CD14-positive monocyte (primary cell): ENCODE measurements at regions not wholly inside any gene's neighbourhood (a gene's known extent, or its start where the extent isn't known, plus 50 kb on each side); places are given as distances from the start of the nearest gene placed in this dataset.

Experiments used
- DNase-seq, 3 donors: peaks; one replicate each; pipeline ENCODE4 v3.0.0-alpha.2; 2011 to 2022
- H2AFZ ChIP-seq: 2 replicates; pipeline ENCODE4 v1.6.0; 2012; ENCODE audit warnings: mild to moderate bottlenecking, low read depth, low read length, inconsistent platforms; ENCODE audit not compliant: insufficient read depth, poor library complexity, severe bottlenecking
- H3K27ac ChIP-seq, 2 donors: 1 replicate in 1 of 2; 2 replicates in 1 of 2; pipeline ENCODE4 v1.5.1; 2012 to 2013; ENCODE audit warnings: low read length in 2 of 2, control low read depth in 1 of 2, inconsistent platforms in 1 of 2, low read depth in 1 of 2, mild to moderate bottlenecking in 1 of 2
- H3K27me3 ChIP-seq, 2 donors: one replicate each; pipeline versions ENCODE4 v1.6.0 to v1.6.1; 2011 to 2013; ENCODE audit warnings: low read length in 2 of 2; ENCODE audit not compliant: control insufficient read depth in 2 of 2, insufficient read depth in 2 of 2
- H3K36me3 ChIP-seq, 2 donors: replicated peaks in 1 of 2; 1 replicate in 1 of 2; 2 replicates in 1 of 2; pipeline versions ENCODE4 v1.5.1 to v1.6.1; 2012 to 2013; ENCODE audit warnings: low read length in 2 of 2, control low read depth in 1 of 2, inconsistent platforms in 1 of 2, mild to moderate bottlenecking in 1 of 2; ENCODE audit not compliant: insufficient read depth in 2 of 2, control insufficient read depth in 1 of 2
- H3K4me1 ChIP-seq, 2 donors: 1 replicate in 1 of 2; 2 replicates in 1 of 2; pipeline versions ENCODE4 v1.5.1 to v1.6.1; 2012 to 2013; ENCODE audit warnings: low read length in 2 of 2, control low read depth in 1 of 2, inconsistent platforms in 1 of 2, mild to moderate bottlenecking in 1 of 2, moderate library complexity in 1 of 2; ENCODE audit not compliant: insufficient read depth in 2 of 2, control insufficient read depth in 1 of 2
- H3K4me2 ChIP-seq: replicated peaks from 2 replicates; pipeline ENCODE3; 2012; ENCODE audit warnings: low read length, moderate library complexity, mild to moderate bottlenecking; ENCODE audit not compliant: poor library complexity, severe bottlenecking; ENCODE audit errors: extremely low read depth
- H3K4me3 ChIP-seq, 3 experiments: fragments of 200-600 bp in 1 of 3; sonication (generic) in 1 of 3; replicated peaks in 1 of 3; 1 replicate in 2 of 3; 2 replicates in 1 of 3; pipeline ENCODE4 v1.5.1; 2011 to 2013; ENCODE audit warnings: low read length in 3 of 3, mild to moderate bottlenecking in 3 of 3, control low read depth in 2 of 3, low read depth in 2 of 3, inconsistent platforms in 1 of 3, moderate library complexity in 1 of 3
- H3K79me2 ChIP-seq: 2 replicates; pipeline ENCODE4 v1.6.0; 2012; ENCODE audit warnings: mild to moderate bottlenecking, control low read depth, inconsistent platforms, low read length, moderate library complexity; ENCODE audit not compliant: insufficient read depth
- H3K9ac ChIP-seq: 2 replicates; pipeline ENCODE4 v1.6.0; 2017; ENCODE audit warnings: low read length, mild to moderate bottlenecking; ENCODE audit not compliant: insufficient read depth, poor library complexity, severe bottlenecking
- H3K9me3 ChIP-seq, 2 donors: replicated peaks in 1 of 2; 1 replicate in 1 of 2; 2 replicates in 1 of 2; pipeline versions ENCODE4 v1.5.1 to v1.6.1; 2012 to 2013; ENCODE audit warnings: low read length in 2 of 2, control low read depth in 1 of 2; ENCODE audit not compliant: control insufficient read depth in 1 of 2, insufficient read depth in 1 of 2
- H4K20me1 ChIP-seq: 2 replicates; pipeline ENCODE4 v1.6.0; 2012; ENCODE audit warnings: mild to moderate bottlenecking, low read length, control low read depth, moderate library complexity; ENCODE audit not compliant: insufficient read depth
- H3K27ac Mint-ChIP-seq, 7 donors: one replicate each; pipeline ENCODE4 v1.8.0; 2020; ENCODE audit warnings: mild to moderate bottlenecking in 7 of 7, mixed read lengths in 7 of 7, moderate library complexity in 6 of 7, inconsistent platforms in 2 of 7
- H3K27me3 Mint-ChIP-seq, 3 donors: one replicate each; pipeline ENCODE4 v1.8.0; 2021 to 2022; ENCODE audit warnings: low read depth in 3 of 3, mild to moderate bottlenecking in 3 of 3, mixed read lengths in 3 of 3, moderate library complexity in 3 of 3, inconsistent platforms in 1 of 3
- H3K36me3 Mint-ChIP-seq, 2 donors: one replicate each; pipeline ENCODE4 v1.8.0; 2020; ENCODE audit warnings: mixed read lengths in 2 of 2, inconsistent platforms in 1 of 2, mild to moderate bottlenecking in 1 of 2
- H3K4me1 Mint-ChIP-seq: one replicate; pipeline ENCODE4 v1.8.0; 2020; ENCODE audit warnings: mild to moderate bottlenecking, mixed read lengths
- H3K4me3 Mint-ChIP-seq, 2 donors: one replicate each; pipeline ENCODE4 v1.8.0; 2020; ENCODE audit warnings: mild to moderate bottlenecking in 2 of 2, mixed read lengths in 2 of 2, moderate library complexity in 1 of 2
- H3K9me3 Mint-ChIP-seq, 7 donors: one replicate each; pipeline ENCODE4 v1.8.0; 2020 to 2022; ENCODE audit warnings: mixed read lengths in 7 of 7, mild to moderate bottlenecking in 6 of 7, moderate library complexity in 6 of 7, inconsistent platforms in 2 of 7
- CTCF ChIP-seq: fragments of 200-600 bp; IDR thresholded peaks from one replicate; pipeline ENCODE4 v1.8.0; 2022; ENCODE audit warnings: antibody characterized with exemption, mild to moderate bottlenecking
- WGBS: methylation state at CpG from one replicate; pipeline ENCODE4 v1.1.5; 2013; ENCODE audit warnings: missing lambda C conversion rate; ENCODE audit not compliant: insufficient coverage; 5-methylcytosine and 5-hydroxymethylcytosine counted together
- intact Hi-C, 2 donors: fragments of 100-400 bp; cut with micrococcal nuclease; formaldehyde crosslinking; loops; one replicate each; pipeline versions ENCODE4 v1.15.0 to v1.15.1; 2023

- H3K4me3 ChIP-seq, result no peak overlapping the region
- intact Hi-C loops, result loop anchor here in 1 of 2 donors (10.0 kb wide), 1 partner anchor 62 kb away; no protein-coding TSS in a partner anchor
- no peaks in the 10 kb centered on the region for H3K79me2 ChIP-seq
- no peak overlapping the region for H3K4me2 ChIP-seq
- no peak overlapping the region for H3K9ac ChIP-seq
- no peaks in the 10 kb centered on the region for H3K36me3 ChIP-seq
- H2AFZ ChIP-seq, result no peak overlapping the region
- Mint-ChIP-seq H3K9me3 (peaks cover 0 to 15% (median 2%) of the 10 kb centered on the region in 7 donors), H3K4me1 (no peaks in the 10 kb centered on the region), H3K4me3 (no peak overlapping the region), H3K27ac (no peak overlapping the region), H3K36me3 (no peaks in the 10 kb centered on the region), H3K27me3 (no peaks in the 10 kb centered on the region)
- no peaks in the 10 kb centered on the region for H4K20me1 ChIP-seq
- no peak for DNase-seq
- peaks cover 7 to 8% of the 10 kb centered on the region in 2 donors for H3K9me3 ChIP-seq
- TF ChIP-seq CTCF, result no peak
- H3K27ac ChIP-seq, result no peak overlapping the region
- no peaks in the 10 kb centered on the region for H3K27me3 ChIP-seq
- H3K4me1 ChIP-seq, result no peaks in the 10 kb centered on the region
- 100% methylated on average over 1 of the region's 3 CpGs for WGBS
Observed at GRCh38 chr9:29806937-29807618, 2233.8 kb upstream of the C9orf72 start.

GRCh38 chr9:29816954-29817703 lies 2243.8 kb upstream of the C9orf72 start:
- no peak for DNase-seq
- Mint-ChIP-seq H3K9me3 (peaks cover 2 to 23% (median 14%) of the 10 kb centered on the region in 7 donors), H3K27ac (no peak overlapping the region), H3K36me3 (no peaks in the 10 kb centered on the region), H3K4me3 (no peak overlapping the region), H3K4me1 (no peaks in the 10 kb centered on the region), H3K27me3 (no peaks in the 10 kb centered on the region)
- Histone ChIP-seq H3K36me3 (no peaks in the 10 kb centered on the region), H3K4me3 (no peak overlapping the region), H3K27ac (no peak overlapping the region), H3K4me1 (no peaks in the 10 kb centered on the region), H2AFZ (no peak overlapping the region), H3K4me2 (no peak overlapping the region), H3K79me2 (no peaks in the 10 kb centered on the region), H3K9me3 (peaks cover 18 to 20% of the 10 kb centered on the region in 2 donors), H3K9ac (no peak overlapping the region), H4K20me1 (no peaks in the 10 kb centered on the region), H3K27me3 (no peaks in the 10 kb centered on the region)
- TF ChIP-seq CTCF, result no peak
- intact Hi-C loops, result no loop called here
- 87% methylated on average over 6 of the region's 6 CpGs for WGBS
